ELR (cell line): ENCODE measurements at regions not wholly inside any gene's neighbourhood (a gene's known extent, or its start where the extent isn't known, plus 50 kb on each side); places are given as distances from the start of the nearest gene placed in this dataset.
"Not testable (repeated sequence)": the region's sequence is repeated elsewhere in the genome, so short reads cannot be mapped to it uniquely, and the experiment has no call there.

Experiments used
- DNase-seq: peaks from one replicate; pipeline ENCODE4 v3.0.0-alpha.2; 2015; ENCODE audit warnings: low read depth

DNA sequence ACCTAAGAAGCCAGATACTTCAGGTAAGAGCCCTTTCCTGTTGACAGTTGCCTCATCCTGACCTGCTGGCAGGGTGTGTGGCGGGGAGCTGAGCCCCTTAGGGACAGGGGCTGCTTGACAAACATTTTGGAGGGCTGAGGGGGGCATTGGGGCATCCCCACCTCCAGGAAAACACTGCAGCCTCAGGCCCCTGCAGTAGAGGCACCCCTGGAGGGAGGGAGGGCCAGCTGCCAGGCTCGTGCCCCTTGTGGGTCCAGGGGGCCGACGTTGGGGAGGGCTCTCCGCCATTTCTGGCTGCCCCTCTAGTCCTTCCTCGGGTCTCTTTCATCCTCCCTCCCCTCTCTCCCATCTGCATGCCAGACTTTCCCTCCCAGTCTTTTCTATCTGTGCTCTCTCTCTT is 177.3 kb downstream of the RPS24 start:
- no peak for DNase-seq

DNA sequence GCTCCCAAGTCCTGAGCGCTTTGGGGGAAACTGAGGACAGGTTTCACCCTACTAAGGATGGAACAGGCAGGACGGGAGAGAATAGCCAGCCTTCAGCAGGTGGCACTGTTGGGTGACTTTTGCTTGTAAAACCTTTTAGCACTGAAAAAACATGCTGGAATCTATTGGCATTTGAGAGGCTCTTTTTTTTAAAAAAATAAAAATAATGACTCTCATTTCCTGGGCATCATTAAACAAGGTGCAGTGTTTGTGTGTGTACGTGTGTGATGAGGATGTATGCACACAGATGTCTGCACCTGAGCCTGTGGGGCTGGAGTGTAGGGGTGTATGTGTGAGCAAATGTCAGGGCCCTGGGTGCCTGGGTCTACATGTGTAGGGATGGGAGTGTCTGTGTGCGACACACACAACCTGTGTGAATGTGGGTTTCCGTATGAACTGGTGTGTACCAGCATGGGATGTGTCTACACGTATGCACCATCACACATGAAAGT is 177.9 kb downstream of the RPS24 start:
- peak; percentile 75 for DNase-seq

DNA sequence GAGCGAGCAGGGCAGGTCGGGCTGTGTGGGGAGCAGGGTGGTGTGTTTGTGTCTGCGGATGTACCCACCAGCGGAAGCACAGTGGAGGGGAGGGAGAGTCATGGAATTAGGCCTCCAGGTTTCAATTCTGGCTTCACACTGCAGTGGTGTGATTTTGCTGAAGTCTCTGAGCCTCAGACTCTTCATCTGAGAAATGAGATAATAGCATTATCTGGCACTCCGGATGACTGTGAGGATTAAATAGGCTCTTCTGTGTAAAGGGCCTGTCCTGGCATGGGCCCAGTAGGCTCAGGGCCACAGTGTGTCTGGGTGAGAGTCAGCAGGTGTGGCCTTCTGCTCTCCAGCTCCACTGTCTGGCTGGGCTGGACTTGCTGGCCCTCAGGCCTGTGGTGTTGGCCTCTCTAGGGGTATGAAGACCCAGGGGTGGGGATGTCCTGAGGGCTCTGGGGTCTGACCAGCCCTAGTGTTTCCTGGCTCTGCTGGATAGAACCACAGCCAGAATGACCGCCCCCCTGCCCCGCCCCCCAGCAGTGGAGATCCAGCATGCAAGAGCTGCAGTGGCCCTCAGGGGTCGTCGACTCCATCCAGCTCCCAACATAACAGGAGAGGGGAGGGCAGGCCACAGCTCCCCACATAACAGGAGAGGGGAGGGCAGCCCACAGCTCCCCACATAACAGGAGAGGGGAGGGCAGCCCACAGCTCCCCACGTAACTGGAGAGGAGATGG is 178.6 kb downstream of the RPS24 start:
- DNase-seq = no peak

DNA sequence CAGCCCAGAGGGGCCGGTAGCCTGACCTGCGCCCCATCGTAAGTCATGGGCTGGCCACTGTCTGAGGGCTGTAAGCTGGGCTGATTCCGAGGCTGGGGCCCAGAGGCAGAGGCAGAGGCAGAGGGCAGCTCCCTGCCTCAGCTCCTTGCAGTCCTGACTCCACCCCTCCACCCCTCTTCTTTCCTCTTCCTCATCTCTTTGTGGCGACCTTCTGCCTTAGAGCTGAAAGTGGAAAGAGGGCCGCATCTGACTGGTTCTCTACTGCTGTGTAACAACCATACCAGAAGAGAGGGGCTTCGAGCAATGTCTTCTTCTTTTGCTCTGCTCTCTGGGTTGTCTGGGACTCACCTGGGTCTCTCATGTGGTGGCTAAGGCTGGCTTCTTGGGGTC is 179.1 kb downstream of the RPS24 start:
- DNase-seq = no peak

DNA sequence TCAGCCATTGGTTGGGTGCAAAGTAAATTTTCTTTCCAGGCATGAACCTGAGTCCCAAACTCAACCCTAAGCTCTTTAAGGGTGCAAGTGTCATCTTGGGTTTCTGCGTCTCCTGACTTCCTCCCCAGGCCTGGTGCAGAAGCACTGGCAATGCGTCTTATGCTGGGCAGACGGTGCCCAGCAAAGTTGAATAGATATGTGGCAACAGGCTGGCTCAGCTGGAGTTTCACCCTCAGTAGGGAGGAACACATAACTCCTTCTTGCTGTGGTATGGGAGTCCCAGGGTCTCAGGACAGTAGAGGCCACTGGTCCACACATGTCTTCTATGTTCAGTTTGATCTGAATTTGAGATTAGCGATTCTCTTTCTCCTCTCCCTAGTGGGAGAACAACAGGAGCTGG is 181.3 kb downstream of the RPS24 start:
- no peak for DNase-seq

DNA sequence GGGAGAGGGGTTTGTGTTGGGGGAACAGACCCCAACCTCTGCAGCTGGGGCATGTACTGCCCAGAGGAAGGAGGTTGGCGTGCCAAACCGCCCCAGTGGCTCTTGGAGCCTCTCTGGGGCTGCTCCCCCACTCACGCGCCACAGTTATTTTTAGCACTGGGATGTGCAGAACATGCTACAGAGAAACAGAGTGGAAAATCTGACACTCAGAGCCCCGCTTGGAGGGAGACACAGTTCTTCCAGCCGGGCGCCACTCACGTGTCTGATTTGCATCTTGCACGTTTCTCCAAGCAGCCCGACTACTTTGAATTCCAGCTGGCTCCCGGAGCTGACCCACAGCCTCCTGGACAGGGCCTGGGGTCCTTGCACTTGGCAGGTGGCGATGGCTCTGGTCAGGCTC is 182.0 kb downstream of the RPS24 start:
- DNase-seq = no peak

DNA sequence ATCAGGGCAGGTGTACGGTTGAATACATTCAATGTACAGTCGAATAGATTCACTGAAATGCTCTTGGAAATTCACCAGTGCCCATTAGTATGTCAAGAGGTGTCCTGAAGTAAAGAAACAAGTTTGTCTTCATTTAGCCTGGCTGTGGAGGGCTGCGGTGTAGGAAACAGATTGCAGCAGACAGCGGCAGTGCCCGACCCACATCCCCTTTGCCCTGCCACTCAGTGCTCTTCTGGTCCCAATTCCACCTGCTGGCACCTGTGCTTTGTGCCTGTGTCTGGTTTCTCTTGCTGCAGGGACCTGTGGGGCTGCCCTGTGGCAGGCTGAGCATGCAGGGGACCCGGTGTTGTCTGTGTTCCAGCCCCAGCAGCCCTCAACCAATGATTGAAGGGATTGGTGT is 183.7 kb downstream of the RPS24 start:
- no peak for DNase-seq

DNA sequence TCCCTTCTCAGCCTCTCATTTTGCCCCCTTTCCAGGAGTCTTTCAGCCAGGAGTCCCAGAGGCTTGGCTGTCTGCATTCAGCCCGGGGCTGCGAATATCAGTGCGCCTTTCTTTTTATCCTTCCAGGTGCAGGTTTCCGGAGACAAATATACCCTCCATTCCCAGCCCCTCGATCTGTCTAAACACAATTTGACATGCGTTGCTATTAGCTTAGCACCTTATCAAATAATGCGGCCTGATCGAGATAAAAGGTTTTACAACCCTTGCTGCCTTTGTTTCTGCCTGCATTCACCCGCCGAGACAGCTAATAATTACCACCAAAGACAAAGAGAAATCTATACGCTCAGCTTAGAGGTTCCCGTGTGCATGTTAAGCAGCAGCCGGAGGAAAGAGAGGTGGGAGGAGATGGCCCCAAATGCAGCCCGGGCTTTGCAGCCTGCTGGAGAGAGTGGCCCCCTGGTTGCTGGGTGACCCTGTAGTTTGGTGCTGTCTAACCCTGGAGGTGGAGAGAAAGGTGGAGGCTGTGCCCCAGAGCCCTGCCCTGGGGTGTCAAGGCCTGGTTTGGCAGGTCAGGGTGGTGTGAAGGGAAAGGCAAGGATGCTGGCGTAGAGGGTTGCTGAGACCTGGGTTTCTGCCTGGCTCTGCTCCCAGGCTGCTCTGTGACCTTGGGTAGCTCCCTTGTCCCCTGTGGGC is 185.3 kb downstream of the RPS24 start:
- DNase-seq = no peak

DNA sequence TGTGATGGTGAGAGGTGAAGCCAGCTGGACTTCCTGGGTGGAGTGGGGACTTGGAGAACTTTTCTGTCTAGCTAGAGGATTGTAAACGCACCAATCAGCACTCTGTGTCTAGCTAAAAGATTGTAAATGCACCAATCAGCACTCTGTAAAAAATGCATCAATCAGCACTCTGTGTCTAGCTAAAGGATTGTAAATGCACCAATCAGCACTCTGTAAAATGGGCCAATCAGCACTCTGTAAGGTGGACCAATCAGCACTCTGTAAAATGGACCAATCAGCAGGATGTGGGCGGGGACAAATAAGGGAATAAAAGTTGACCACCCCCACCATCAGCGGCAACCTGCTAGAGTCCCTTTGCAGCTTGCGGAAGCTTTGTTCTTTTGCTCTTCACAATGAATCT is 185.9 kb downstream of the RPS24 start:
- DNase-seq = not testable (repeated sequence)

DNA sequence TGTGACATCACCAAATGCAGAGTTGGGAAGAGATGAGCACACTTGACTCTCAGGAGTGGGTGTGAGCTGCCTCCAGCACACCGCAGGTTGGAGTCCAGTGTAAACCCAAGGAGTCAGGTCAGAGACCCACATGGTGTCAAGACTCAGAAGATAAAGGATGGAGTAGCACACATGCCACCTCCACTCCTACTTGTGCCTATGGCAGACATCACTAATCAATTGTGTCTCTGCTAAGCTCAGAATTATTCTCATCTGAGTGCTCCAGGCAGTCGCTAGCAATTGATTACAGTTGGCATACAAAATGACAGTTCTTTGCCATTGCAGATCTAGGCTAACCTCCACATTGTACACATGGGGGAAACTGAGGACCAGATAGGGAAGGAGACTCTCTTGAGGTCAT is 187.1 kb downstream of the RPS24 start:
- DNase-seq = no peak

DNA sequence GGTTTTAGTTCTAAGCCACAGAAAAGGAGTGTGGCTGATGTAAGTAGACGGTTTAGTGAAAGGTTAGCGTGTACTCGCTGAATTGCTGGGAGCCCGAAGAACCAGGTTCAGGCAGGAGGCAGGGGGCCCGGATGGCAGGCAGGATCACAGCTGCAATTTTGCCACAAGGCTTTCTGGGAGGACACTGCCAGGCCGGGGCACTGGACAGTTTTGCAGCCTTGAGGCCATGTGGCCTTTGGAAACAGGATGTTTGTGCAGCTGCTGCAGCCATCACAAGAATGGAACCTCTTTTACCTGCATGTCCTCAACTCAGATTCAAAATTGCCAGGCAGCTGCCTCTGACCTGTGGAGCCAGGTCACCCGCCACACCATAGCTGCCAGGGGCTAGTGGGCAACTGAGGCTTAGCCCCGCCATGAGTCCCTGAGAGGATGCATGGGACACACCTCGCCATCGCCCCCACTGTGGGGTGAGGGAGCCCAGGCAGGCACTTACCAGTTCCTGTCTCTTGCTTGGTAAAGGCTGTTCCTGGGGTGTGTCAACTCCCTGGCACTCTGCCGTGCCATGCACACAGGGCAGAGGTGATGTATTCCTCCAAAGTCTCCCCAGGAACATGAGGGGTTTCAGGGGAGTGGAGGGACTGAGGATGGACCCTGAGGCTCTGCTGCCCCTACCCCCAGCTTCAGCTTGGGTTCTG is 188.6 kb downstream of the RPS24 start:
- DNase-seq = no peak

DNA sequence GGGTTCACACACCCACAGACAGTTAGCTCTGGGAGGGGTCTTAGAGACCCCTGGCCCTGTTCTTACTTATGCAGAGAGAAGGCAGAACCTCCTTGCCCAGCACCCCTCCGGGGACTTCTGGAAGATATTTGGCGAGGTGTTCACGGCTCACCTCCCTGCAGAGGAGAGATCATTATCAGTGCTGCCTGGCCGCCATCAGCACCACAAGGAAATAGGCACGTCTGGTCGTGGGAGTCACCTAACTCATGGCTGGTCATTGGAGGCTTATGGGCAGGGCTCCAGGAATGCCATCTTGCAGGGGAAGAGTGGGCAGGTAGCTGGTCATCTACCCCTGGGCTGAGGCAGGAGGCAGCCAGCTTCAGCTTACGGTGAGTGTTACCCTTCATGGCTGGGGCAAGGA is 189.4 kb downstream of the RPS24 start:
- no peak for DNase-seq

DNA sequence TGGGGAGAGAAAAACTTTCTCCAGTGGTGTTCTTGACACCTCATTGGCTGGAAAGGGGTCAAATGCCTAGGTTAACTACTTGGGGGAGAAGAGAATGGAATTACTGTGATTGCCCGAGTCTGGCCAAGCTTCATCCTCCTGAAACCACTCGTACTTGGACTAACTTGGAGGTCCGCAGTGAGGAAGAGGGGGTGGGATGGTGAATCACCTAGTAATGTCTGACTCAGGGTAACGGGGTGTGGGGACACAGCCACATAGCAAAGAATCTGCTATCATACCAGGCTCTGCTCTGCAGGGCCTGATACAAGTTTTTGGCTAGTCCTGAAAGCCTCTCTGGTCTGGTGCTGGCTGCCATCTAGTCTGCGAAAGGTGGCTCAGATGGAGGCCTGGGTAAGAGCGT is 190.9 kb downstream of the RPS24 start:
- peak; percentile 84 for DNase-seq

DNA sequence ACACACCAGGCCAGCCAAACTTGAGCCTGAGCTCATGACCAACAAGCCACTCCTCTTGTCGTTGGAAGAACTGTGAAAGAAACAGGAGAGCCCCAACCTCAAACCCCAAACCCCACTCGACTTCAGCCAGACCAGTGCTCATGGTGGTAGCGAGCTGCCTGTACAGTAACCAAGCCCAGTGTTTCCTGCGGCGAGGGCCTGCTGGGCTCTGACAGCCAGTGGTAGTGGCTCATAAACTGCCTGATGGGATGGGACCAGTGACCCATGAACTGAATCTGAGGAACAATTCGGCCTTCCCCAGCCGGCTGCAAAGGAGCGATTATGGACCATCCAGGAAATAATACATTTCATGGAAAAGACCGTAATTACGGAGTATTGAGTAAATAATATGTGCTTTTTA is 191.9 kb downstream of the RPS24 start:
- DNase-seq = no peak

DNA sequence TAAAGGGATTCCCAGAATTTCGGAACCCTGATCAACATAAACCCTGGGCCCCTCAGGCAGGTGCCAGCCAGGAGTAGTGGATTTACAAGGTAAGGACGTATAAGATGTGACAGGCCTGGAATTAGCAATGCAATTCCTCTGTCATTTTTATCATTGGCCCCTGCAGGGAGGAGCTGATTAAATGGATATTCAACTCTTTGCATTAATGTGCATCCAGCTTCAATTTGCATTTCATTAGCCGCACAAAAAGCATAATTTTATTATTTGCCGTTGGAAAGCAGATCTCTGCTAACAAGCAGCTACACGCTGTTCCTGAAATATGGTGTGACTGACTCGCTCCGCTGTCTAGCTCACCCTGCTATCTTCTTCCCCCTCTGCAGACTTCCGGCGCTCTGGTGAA is 195.8 kb downstream of the RPS24 start:
- no peak for DNase-seq

DNA sequence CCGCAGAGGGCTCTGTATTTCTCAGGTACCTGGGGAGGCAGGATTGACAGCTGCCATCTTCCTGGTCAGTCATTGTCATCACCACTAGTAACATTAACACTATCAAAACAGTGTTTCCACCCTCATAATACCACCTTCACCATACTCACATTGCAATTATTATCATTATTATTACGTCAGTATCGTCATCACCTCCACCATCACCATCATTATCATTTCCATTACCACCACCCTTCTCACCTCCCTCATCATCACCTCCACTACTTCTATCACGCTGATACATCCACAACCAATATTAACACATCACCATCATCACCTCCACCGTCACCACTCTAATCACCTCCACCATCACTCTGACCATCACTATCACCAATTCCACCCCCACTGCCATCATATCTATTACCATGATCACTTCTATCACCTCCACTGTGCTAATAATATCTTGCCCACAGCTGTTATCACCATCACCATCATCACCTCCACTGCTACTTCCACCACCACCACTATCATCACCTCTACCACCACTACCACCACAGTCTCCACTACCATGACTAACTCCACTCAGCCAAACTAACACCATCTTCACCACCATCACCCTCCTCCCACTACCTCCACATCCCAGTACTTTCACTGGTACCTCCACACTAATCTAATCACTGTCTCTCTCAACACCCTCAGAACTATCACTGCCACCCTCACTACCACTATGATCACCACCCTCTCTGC is 196.4 kb downstream of the RPS24 start:
- no peak for DNase-seq

DNA sequence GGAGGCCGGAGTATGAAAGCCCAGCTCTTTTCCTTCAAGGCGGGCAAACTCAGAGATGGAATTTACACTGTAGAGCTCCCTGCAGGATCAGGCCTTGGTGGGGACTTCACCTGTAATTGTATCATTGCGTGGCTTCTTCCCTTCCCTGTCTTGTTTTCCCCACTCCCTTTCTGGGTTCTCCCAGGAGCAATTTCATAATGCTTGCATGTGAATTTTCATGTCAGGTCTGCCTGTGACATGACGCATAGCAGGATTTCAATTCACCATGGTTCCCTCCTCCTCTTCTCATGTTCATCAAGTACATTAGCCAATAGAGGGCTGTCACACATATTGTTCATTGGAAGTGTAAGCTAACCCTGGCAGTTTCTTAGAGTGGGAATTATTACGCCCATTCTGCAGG is 197.7 kb downstream of the RPS24 start:
- DNase-seq = no peak

DNA sequence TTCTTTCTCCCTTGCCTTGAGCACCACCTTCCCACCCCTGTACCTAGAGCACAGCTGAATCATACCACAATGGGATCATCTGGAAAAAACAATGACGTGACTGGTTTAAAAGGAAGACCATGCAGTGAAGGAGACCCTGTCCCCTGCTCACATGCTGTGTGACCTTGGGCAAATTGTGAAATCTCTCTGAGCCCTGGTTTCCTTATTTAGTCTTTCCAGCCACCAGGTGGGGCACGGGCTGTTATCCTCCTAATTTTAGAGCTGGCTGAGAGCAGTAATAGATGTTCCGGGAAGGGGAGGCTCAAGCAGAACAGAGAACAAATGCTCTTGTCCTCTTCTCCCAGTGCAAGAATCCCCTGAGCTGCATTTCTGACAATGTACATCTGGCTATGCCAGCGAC is 198.3 kb downstream of the RPS24 start:
- peak; percentile 24 for DNase-seq

DNA sequence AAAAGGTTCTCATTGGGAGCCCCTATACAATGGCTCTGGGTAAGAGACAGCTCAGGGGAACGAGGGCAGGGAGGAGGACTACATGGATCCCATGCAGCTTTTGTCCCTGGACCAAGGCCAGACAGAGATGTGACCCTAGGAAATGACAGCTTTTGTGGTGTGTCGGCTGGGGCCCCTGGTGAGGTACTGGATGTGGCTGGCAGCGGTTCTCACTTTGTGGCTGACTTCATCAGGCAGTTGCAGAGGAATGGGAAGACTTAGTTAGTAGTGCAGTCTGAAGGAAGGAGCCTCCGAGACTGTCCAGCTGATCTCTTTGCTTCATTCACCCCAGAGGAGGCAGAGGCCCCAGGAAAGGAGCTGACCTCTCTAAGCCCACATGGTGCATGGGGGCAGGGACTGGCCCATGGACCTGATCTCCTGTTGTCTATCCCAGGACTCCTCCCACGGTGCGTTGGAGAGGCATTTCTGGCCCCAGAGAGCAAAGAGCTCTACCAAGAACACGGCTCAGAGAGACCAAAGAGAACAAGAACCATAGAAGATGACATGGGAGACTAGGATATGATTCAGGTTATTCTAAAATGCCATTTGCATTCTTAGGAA is 202.9 kb downstream of the RPS24 start:
- DNase-seq = no peak

DNA sequence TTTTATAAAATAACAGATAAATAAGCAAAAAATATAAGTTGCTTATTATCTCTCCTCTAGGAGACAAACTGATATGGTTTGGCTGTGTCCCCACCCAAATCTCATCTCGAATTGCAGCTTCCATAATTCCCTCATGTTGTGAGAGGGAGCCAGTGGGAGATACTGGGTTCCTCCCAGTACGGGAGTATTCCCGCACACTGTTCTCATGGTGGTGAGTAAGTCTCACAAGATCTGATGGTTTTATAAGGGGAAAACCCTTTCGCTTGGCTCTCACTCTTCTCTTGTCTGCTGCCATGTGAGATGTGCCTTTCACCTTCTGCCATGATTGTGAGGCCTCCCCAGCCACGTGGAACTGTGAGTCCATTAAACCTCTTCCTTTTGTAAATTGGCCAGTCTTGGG is 204.3 kb downstream of the RPS24 start:
- DNase-seq = not testable (repeated sequence)

DNA sequence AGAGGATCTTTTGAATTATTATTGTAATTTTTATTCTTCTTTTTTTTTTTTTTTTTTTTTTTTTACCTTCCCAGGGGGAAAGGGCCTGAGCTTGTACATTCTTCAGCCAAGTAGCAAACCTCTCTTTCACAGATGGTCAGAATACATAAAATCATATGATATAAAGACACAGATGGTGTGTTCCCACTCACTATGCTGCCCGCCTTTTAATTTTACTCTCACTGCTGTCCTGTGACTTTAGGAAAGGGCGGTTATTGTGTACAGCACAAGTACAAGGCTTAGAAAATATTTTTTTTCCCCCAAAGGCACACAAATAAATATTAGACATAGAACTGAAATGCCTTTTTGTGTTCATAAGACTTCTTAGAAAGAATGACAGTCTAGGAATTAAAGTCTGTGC is 213.6 kb downstream of the RPS24 start:
- DNase-seq = no peak

DNA sequence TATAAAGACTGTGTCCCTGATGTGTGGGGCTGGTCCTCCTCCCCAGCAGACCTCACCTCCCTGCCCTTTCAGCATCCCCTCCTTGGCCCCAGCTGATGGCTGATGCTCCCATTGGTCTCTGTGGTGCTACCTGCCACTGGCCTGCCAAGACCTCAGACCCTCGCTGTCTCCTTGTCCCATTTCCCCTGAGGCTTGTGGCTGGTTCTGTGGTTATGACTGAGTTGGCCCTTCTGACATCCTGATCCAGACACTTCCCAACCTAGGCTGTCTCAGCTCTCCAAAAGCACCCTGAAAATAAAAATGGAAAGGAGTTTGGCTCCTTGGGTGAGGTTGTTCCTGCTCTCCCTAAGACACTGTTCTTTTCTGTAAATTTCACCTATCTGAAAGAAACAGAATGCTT is 214.2 kb downstream of the RPS24 start:
- peak; percentile 38 for DNase-seq
